AG04449 (cell line): ENCODE measurements at regions not wholly inside any gene's neighbourhood (a gene's known extent, or its start where the extent isn't known, plus 50 kb on each side); places are given as distances from the start of the nearest gene placed in this dataset.

Experiments used
- CTCF ChIA-PET: fragments of 350-600 bp; formaldehyde crosslinking; extraction: SDS; loops from one replicate; lab custom pipeline; 2021; ENCODE audit warnings: antibody characterized with exemption; lab: Yijun Ruan, JAX
- POLR2A ChIA-PET: fragments of 400-600, 350-600 bp; formaldehyde crosslinking; extraction: SDS; loops from one replicate; lab custom pipeline; 2020; ENCODE audit warnings: antibody characterized with exemption, inconsistent platforms; lab: Yijun Ruan, JAX
- DNase-seq: peaks from one replicate; pipeline ENCODE4 v3.0.0-alpha.2; 2010; ENCODE audit warnings: low read depth, low spot score
- H3K4me3 ChIP-seq: 2 replicates; pipeline ENCODE4 v1.5.1; 2011; ENCODE audit warnings: low read depth, mild to moderate bottlenecking, control low read depth, low read length
- CTCF ChIP-seq: IDR thresholded peaks from one replicate; pipeline ENCODE4 v1.5.1; 2011; ENCODE audit warnings: mild to moderate bottlenecking, moderate library complexity, low read length, control low read depth, inconsistent platforms; ENCODE audit not compliant: insufficient read depth; ENCODE audit errors: missing control alignments

- CTCF ChIA-PET, result no interaction called here
- TF ChIP-seq CTCF, result no peak
- DNase-seq, result no peak
- POLR2A ChIA-PET, result no interaction called here
- H3K4me3 ChIP-seq, result no peak overlapping the region
These were observed 597.1 kb upstream of the PRMT6 start for GRCh38 chr1:106459418-106459817.

GRCh38 chr1:106465666-106466065 lies 590.8 kb upstream of the PRMT6 start:
- ChIA-PET POLR2A (no interaction called here), CTCF (no interaction called here)
- no peak for TF ChIP-seq CTCF
- no peak for DNase-seq
- no peak overlapping the region for H3K4me3 ChIP-seq

GRCh38 chr1:106480629-106481028 lies 575.8 kb upstream of the PRMT6 start:
- no peak for TF ChIP-seq CTCF
- ChIA-PET CTCF (no interaction called here), POLR2A (no interaction called here)
- no peak overlapping the region for H3K4me3 ChIP-seq
- no peak for DNase-seq

GRCh38 chr1:106492880-106493279 lies 563.6 kb upstream of the PRMT6 start:
- no peak overlapping the region for H3K4me3 ChIP-seq
- DNase-seq, result no peak
- CTCF ChIA-PET, result no interaction called here
- POLR2A ChIA-PET, result no interaction called here
- no peak for TF ChIP-seq CTCF

GRCh38 chr1:106494646-106495045 lies 561.8 kb upstream of the PRMT6 start:
- no peak overlapping the region for H3K4me3 ChIP-seq
- DNase-seq, result no peak
- CTCF ChIA-PET, result no interaction called here
- POLR2A ChIA-PET, result no interaction called here
- TF ChIP-seq CTCF, result no peak

GRCh38 chr1:106498238-106498637 lies 558.2 kb upstream of the PRMT6 start:
- POLR2A ChIA-PET, result no interaction called here
- CTCF ChIA-PET, result no interaction called here
- DNase-seq, result no peak
- TF ChIP-seq CTCF, result no peak
- H3K4me3 ChIP-seq, result no peak overlapping the region

GRCh38 chr1:106502659-106503058 lies 553.8 kb upstream of the PRMT6 start:
- TF ChIP-seq CTCF, result no peak
- H3K4me3 ChIP-seq, result no peak overlapping the region
- CTCF ChIA-PET, result interaction anchor here (1.6 kb wide), 1 partner anchor 10 kb away, joined by 3 read pairs; no protein-coding TSS in a partner anchor
- POLR2A ChIA-PET, result no interaction called here
- no peak for DNase-seq
